HuH-7 (cell line): ENCODE measurements at regions not wholly inside any gene's neighbourhood (a gene's known extent, or its start where the extent isn't known, plus 50 kb on each side); places are given as distances from the start of the nearest gene placed in this dataset.
"Not testable (repeated sequence)": the region's sequence is repeated elsewhere in the genome, so short reads cannot be mapped to it uniquely, and the experiment has no call there.

Experiments
- DNase-seq: peaks from one replicate; pipeline ENCODE4 v3.0.0; 2011; ENCODE audit warnings: low spot score

GRCh38 chr1:184183919-184184318 lies 132.4 kb downstream of the TSEN15 start:
- no peak for DNase-seq

- DNase-seq, result not testable (repeated sequence)
Observed at GRCh38 chr1:184184614-184185013, 133.1 kb downstream of the TSEN15 start.

- DNase-seq, result no peak
Observed at GRCh38 chr1:184185347-184185746, 133.8 kb downstream of the TSEN15 start.

- DNase-seq, result peak; percentile 15
Observed at GRCh38 chr1:184186167-184186566, 134.6 kb downstream of the TSEN15 start.

- no peak for DNase-seq
Observed at GRCh38 chr1:184187097-184187496, 135.6 kb downstream of the TSEN15 start.

GRCh38 chr1:184188037-184188436 lies 136.5 kb downstream of the TSEN15 start:
- DNase-seq, result no peak

GRCh38 chr1:184189361-184189760 lies 137.8 kb downstream of the TSEN15 start:
- DNase-seq, result no peak

- DNase-seq, result no peak
Observed at GRCh38 chr1:184190616-184191015, 139.1 kb downstream of the TSEN15 start.

- no peak for DNase-seq
Observed at GRCh38 chr1:184191181-184191621, 139.7 kb downstream of the TSEN15 start.

- no peak for DNase-seq
Observed at GRCh38 chr1:184192796-184193195, 141.3 kb downstream of the TSEN15 start.

- DNase-seq, result no peak
Observed at GRCh38 chr1:184193451-184193850, 141.9 kb downstream of the TSEN15 start.

GRCh38 chr1:184194236-184194635 lies 142.7 kb downstream of the TSEN15 start:
- DNase-seq, result no peak

GRCh38 chr1:184195722-184196121 lies 144.2 kb downstream of the TSEN15 start:
- DNase-seq, result not testable (repeated sequence)

- DNase-seq, result no peak
Observed at GRCh38 chr1:184197831-184198230, 146.3 kb downstream of the TSEN15 start.

GRCh38 chr1:184199036-184199435 lies 147.5 kb downstream of the TSEN15 start:
- no peak for DNase-seq

- DNase-seq, result no peak
Observed at GRCh38 chr1:184199438-184200085, 148.0 kb downstream of the TSEN15 start.

GRCh38 chr1:184208622-184209021 lies 157.1 kb downstream of the TSEN15 start:
- DNase-seq, result no peak

GRCh38 chr1:184210031-184210430 lies 158.5 kb downstream of the TSEN15 start:
- DNase-seq, result no peak

GRCh38 chr1:184210862-184211261 lies 159.3 kb downstream of the TSEN15 start:
- DNase-seq, result no peak

GRCh38 chr1:184212649-184213314 lies 161.3 kb downstream of the TSEN15 start:
- DNase-seq, result no peak

- no peak for DNase-seq
Observed at GRCh38 chr1:184214128-184214527, 162.6 kb downstream of the TSEN15 start.

- no peak for DNase-seq
Observed at GRCh38 chr1:184215274-184215925, 163.9 kb downstream of the TSEN15 start.

- no peak for DNase-seq
Observed at GRCh38 chr1:184218458-184219075, 167.0 kb downstream of the TSEN15 start.
